ENCODE measurements at regions not wholly inside any gene's neighbourhood (a gene's known extent, or its start where the extent isn't known, plus 50 kb on each side); places are given as distances from the start of the nearest gene placed in this dataset.
A peak's percentile ranks its signal among the peaks of the same experiment; 100 is the strongest.
"Not testable (repeated sequence)": the region's sequence is repeated elsewhere in the genome, so short reads cannot be mapped to it uniquely, and the experiment has no call there.

DNA sequence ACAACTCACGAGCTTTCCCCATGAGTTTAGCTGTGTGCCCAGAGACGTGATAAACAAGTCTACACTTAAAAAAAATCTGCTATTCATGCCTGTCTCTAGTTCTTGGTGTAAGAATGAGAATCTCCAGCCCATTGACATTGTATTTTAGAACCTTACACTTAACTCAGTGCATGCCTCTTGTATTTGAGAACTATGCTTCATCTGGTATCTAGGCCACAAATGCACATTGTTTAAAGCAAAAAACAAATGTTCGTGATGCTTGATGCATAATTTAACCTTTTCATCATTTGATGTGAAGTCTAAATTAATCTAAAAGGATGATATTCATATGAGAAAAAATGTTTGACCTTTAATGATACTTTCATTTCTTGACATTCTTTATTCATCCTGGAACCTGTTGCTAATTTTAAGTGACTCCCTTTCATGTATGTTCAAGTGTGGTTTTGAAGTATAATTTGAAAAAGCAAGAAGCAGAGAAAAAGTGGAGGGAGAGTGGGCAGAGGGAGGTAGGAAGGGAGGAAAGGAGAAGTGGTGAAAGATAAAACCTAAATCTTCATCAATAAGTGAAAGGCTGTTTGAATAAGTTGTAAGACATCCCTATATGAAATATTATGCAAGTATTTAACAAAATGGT, 116.9 kb downstream of the PFDN4 start:
- DNase-seq = no peak

DNA sequence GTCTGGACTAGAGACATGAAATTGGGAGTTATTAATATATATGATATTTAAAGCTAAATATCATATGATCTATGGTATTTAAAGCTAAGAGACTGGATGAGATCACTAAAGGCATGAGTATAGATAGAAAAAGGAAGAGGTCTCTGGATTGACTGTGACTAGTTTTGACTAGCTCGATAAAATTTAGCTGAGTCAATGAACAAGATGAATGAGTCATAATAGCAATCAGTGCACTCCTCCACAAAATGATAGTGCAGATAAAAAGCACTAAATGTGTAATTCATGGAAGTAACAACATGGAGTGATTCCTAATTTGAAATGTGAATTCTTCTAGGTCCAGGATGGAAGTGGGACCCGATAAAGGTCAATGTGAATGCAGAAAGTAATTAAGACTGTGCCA, 127.4 kb downstream of the PFDN4 start:
- peak in 2 of 3 donors; percentile 17 to 22 for DNase-seq

DNA sequence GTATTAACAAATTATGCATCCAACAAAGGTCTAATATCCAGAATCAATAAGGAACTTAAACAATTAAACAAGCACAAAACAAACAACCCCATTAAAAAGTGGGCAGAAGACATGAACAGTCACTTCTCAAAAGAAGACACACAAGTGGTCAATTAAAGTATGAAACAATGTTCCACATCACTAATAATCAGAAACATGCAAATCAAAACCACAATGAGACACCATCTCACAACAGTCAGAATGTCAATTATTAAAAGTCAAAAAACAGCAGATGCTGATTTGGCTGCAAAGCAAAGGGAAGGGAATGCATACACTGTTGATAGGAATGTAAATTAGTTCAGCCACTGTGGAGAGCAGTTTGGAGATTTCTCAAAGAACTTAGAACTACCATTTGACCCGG, 129.3 kb downstream of the PFDN4 start:
- no peak for DNase-seq

DNA sequence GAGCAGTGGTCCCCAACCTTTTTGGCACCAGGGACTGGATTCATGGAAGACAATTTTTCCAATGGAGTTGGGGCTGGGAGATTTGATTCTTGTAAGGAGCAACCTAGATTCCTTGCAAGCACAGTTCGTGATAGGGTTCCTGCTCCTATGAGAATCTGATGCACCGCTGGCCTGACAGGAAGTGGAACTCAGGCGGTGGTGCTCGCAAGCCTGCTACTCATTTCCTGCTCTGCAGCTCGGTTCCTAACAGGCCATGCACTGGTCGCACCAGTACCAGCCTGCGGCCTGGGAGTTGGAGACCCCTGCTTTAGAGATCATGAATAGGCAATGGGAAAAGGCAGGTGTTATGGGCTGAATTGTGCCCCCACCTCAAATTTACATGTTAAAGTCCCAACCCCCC, 131.2 kb downstream of the PFDN4 start:
- DNase-seq = no peak

DNA sequence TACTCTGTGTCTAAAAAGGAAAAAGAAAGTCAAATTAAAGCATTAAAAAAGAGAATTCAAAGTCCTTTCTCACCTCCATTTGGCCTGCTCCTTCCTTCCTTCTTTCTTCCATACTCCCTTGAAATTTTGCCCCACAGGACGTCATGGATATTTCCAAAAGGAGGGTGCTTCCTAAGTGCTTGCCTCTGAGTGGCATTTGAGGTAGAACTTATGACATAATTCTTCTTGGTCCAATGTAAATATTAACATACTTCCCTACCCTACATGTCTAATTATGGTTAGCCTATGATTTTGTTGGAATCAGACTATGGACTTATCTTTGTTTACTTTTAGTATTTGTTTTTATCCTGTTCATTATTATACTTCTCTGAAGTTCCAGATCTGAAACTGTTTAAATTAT, 132.3 kb downstream of the PFDN4 start:
- DNase-seq = no peak

DNA sequence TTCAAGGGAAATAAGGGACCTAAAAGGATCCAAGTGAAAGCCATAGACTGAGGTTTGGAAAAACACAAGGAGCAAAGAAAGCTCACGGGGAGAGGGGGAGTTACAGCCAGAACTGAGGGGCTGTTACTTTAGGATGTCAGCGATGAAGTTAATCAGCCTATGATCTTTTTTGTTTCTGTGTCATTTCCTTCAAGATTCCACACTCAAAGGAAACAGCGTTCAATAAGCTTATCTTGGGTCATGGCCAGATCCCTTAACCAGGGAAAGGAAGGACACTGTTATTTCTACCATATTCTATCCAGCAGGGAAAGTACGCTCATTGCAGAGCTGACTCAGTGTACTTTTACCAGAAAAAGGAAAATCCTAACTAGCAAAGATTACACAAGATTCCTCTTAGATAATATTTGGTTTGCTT, 132.8 kb downstream of the PFDN4 start:
- peak; percentile 4 to 33 (median 24) for DNase-seq

DNA sequence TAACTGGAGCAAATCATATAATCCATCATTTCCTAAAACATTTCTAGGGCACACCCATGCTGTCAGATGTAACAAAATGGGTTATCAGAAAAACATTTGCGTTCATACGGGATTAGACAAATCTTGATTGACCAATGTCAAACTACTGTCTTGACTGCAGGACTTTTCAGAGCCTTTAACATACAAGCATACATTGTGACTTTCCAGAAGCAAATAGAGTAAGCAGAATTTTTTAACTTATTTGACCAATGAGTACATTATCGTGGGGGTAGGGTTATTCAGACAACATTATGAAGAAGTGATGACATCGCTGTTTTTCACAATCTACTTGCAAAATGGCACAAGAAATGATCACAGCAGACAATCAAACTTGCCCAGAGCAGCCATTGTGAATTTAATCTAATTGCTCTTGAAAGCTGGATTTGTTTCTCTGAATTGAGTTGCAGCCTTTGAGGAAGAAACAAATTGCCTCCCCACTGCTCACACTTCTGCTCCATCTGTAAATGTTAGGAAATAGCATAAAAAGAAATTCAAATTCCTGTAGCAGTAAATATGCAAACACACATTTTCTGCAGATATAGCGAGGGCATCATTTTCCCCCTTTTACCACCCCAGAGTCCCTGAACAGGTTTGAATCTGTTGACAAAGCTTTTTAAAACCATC, 133.0 kb upstream of the DOK5 start:
- peak in 1 of 3 donors; percentile 11 for DNase-seq

DNA sequence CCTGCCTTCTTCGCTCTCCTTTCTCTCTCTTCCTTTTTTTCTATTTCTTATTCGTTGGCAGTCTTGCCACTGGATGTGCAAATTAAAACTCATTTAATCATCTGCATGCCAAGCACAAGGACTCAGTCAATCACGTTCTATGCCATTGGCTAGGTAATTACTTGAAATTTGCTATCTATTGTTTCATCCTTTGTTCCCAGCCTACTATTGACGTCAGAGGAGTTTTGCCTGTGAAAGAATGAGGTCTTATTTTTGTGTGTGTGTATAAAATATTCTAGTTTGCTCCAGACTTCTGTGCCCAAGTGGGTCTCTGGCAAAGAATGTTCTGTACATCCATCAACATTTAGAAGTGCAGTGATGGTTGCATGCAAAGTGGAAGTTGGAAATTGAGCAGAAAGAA, 132.3 kb upstream of the DOK5 start:
- no peak for DNase-seq

DNA sequence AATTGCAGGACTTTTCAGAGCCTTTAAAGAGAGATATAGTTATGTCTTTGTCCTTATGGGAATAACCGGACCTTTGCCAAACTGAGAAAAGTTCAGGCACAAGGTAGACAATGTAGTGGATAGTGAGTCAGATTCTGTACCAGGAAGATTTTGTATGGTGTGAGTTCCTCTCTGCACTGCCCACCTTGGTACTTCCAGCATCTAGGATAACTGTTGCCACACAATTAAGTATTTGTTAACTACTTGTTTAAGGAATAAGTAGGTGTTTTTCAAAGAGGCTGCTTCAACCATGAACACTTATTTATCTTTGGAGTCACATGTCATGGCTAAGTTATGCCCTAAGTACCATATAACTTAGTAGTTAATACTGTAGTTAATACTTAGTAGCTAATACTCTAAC, 131.8 kb upstream of the DOK5 start:
- DNase-seq = no peak

DNA sequence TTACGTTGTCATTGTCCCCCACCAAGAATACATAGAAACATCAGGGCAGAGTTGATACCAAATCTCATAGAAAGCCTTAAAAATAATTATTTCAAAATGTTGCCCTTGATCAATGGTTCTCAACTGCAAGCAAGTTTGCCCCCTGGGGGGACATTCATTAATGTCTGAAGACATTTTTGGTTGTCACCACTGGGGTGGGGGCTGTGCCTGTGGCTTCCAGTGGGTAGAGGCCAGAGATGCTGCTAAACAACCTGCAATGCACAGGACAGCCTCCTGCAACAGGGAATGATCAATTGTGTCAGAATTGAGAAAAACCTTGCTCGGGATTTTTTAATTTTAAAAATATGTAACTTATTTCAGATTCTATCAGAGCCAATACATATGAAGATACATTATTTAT, 130.6 kb upstream of the DOK5 start:
- DNase-seq = no peak

DNA sequence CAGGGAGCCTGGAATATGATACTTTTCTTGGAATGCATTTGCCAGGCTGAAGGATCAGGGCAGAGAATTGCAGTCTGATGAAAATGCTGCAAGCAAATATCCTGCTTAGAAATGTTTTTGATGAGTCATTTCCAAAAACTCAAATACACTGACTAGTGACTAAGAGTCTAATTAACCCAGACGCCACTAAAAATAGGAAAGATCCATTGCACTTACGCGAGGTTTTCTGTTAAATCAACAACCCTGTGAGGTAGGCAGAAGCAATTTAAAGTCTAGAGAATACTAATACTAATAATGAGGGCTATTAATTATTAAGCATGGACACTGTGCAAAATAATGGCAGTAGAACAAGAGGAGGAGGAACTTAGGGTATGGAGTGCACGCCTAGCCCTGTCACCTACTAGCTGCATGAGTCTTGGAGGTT, 130.1 kb upstream of the DOK5 start:
- DNase-seq = no peak

DNA sequence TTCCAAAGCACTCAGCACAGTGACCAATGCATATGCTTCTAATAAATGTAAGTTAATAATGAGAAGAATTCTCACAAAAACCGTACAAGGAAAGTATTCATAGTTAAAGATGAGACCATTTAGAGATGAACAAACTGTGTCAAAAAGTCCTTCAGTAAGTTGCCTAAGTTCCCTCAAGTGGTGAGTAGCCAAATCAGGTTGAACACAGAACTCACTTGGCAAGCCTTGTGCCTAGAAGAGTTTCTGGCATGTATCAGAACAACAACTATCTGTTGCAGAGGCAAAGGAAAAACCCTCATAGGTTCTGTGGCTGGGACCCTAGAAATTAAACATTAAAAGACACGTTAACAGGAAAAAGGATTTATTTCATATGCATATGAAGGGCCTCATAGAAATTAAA, 129.6 kb upstream of the DOK5 start:
- DNase-seq = no peak

DNA sequence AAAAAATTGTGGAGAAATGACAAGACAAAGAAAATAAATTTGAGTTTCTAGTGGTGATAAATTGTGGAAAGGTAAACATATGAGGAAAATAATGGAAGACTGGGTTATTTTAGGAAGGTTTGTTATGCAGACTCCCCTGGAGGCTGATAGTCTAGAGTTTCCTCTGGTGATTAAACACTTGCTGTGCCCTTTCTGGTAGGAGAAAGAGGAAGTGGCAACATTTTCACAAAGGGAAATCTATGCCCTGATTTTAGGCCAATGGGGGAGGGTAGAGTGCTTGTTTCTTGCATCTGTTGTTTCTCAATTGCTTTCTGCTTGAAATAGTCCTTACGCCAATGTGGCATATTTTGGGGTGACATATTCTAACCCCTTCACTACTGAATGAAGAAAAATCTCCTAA, 129.1 kb upstream of the DOK5 start:
- peak; percentile 10 to 36 (median 34) for DNase-seq

DNA sequence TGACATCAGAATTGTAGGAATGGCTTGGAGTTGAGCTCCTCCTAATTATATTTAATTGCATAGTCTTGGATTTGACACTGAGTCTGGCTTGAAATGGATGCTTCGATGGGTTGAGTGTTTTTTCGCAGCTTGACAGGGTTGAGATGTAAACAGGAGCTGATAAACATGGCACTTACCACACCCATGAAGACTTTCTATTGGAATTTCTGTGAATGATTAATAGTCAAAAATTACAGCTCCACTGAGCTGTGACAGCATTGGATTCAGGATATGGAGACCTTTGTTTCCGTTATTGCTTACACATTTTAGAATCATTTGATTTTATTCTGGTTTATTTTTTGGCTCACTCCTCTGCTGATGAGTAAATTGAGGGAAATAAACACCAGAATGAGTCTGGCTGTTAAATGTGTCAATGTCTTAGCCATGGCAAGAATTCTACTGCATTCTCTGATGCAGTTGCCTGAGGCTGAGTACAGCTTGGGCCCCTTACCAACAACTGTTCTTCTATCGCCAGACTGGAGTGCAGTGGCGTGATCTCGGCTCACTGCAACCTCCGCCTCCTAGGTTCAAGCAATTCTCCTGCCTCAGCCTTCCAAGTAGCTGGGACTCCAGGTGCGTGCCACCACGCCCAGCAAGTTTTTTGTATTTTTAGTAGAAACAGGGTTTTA, 128.1 kb upstream of the DOK5 start:
- DNase-seq = no peak

DNA sequence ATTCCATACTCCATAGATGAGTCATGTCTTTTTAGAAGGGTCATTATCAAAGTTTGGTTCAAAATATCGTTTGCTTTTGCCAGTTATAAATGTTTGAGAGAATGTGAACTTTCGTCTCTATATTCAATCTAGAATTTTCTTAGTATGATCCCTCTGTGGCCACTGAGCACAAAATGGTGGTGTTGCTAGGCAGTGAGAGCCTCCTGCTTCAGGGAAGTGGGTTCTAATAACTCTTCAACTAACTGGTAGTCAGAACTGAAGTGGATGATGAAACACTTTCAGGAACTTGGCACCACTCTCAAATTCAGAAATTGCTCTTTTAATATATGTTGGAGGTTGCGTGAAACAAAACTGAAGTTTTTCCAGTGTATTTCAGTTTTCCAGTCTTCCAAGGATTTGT, 125.0 kb upstream of the DOK5 start:
- DNase-seq = no peak

DNA sequence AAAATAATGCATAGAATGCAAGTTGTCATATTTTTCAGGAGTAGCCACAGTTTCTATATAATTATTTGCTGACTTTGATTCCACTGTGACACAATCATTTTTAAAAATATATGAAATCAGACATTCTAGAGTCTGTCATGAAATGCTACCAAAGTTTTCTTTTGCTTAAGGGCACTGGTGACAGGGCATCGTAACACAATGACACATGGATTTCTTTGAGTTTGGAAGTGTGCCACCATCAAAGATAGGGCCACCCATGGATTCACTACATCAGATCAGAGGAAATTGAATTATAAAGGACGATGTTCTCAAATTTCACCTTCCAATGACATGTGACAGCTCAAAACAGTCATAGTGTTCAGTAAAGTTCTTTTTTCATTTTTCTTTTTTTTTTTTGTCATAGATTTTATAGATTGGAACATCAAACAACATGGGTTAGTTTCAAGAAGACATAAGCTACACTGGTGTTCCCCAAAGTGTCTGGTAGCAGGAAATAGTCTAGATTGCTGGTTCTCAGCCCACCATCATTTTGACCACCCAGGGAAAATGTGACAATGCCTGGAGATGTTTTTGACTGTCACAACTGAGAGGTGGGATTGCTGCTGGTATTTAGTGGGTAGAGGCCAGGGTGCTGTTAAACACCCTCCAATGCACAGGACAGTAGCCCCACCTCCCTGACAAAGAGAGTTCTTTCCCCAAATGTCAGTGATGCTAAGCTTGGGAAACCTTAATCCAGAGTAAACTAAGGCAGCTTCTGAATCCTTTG, 123.8 kb upstream of the DOK5 start:
- DNase-seq = no peak

DNA sequence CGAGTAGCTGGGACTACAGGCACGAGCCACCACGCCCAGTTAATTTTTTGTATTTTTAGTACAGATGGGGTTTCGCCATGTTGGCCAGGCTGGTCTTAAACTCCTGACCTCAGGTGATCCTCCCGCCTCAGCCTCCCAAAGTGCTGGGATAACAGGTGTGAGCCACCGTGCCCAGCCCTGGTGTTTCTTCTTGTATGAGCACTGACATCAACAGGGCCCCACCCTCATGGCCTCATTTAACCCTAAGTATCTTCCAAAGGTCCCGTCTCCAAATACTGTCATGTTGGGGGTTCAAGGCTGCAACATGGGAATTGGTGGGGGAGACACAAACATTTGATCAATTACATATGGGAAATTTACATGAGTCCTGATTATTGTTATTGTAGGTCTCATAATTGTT, 122.9 kb upstream of the DOK5 start:
- DNase-seq = not testable (repeated sequence)

DNA sequence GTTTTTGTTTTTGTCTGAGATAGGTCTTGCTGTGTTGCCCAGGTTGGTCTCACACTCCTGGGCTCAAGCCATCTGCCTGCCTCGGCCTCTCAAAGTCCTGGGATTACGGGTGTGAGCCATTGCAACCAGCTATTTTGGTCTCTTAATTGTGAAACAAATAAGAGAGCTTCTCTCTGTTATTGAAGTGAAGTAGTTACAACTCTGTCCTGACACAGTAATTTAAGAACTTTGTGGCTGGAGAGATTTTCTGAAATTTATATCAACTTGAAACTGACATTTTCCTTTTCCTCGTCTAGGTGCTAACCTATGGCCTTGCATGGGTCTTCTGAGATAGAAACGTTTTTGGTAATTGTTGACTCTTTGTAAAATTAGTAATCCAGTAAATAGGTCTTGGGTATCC, 122.1 kb upstream of the DOK5 start:
- DNase-seq = no peak

DNA sequence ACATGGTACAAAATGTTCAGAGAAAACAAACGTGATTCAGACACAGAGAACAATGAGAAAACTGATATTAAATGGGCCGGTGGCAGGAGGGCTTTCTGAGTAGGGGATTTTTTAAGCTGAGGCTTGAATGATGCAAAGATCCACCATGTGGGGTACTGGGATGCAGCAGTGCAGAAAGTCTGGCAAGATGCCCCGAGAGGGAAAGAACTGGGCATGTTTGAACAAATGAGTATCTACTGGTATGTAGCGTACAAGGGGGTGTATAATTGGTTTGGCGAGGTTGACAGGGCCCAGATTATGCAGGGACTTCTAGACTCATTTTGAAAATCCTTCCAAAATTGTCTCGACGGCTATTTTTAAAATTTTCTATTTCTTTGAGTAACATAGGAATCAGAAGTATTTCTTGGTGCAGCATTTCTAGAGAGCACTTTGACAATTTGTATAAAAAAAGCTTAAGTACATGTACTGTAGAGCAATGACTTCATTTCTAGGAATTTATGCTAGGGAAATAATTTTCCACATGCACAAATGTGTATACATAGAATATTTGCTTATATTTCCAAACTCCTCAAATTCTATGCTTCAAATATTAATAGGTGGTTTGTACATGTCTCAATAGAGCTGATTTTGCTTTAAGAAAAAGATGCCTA, 119.6 kb upstream of the DOK5 start:
- DNase-seq = no peak

DNA sequence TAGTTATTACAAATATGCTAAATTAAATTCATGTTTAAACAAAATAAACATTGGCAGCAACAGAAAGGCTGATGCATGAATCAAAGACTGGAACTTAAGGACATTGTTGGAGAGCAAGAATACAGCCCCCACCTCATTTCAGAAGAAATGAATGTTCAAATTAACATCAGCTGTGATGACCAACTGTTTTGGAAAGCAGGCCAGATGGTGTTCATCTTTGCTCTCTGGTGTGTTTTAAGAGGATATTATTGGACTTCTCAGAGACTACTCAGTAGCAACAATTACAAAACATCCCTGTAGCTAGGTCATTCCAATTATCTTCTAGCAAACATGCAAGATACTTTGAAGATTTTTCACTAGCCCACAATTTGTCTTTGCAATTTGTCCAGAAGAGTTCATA, 118.6 kb upstream of the DOK5 start:
- no peak for DNase-seq

DNA sequence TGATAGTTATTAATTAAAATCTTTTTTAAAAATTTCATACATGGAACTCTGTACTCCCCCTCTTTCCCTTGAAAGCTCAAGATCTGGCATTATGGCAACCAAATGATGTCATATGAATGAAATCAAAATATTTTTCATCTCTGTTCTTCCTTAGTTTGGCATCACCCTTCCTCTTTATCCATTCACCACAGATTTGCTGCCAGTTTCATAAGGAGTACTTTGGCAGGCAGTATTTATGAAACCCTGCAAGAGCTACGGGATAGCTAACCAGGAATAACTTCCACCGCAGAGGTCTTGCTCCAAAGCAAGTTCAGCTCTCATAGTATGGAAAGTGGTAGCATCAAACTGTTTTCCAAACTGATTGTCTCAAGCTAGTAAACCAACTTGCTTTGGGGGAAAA, 113.9 kb upstream of the DOK5 start:
- no peak for DNase-seq

DNA sequence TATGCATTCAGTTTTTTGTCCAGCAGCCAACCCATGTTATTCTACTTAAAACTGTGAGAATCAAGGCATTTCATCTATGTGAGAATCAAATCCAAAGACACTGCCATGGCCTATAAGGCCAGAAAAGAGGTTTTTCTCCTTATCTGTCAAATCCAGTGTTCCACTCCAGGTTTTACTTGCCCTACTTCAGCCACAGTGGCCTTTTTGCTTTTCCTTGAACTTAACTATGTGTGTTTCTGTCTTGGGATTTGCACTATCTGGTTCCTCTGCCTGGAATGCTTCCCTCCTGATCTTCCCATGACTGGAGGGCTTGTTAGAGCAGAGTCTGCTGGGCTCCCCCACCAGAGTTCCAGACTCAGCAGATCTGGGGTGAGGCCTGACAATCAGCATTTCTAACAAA, 113.1 kb upstream of the DOK5 start:
- no peak for DNase-seq

DNA sequence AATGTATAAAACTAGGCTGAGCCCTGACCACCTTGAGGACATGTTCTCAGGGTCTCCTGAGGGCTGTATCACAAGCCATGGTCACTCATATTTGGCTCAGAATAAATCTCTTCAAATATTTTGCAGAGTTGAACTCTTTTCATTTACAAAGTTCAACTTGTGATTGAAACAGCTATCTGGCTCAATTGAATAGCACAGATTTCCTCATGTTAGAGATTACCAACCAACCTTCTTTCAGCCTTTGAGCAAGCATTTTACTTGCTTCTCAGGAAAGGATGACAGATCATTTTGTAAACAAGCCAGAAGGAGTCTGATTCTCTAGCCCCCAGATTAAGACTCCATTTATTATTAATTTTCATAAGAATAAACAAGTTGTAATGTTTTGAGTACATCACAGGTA, 111.0 kb upstream of the DOK5 start:
- DNase-seq = no peak

Measured in suppressor macrophage treated with lipopolysaccharide for 1 hour (primary cell).